Activated CD8-positive, alpha-beta T cell treated with anti-CD3 and anti-CD28 coated beads for 36 hours (primary cell): ENCODE measurements at regions not wholly inside any gene's neighbourhood (a gene's known extent, or its start where the extent isn't known, plus 50 kb on each side); places are given as distances from the start of the nearest gene placed in this dataset.

Experiments
- ATAC-seq: fragments of 200-7000 bp; cut with Tn5 transposase; one replicate; pipeline ENCODE4 v1.10.0; 2021; ENCODE audit warnings: mild to moderate bottlenecking, moderate library complexity
- CTCF ChIA-PET: fragments of 350-600 bp; sonication (Branson Sonifier 250); formaldehyde crosslinking; loops from one replicate; lab custom pipeline; 2021; ENCODE audit warnings: antibody characterized with exemption; lab: Charles Lee
- POLR2A ChIA-PET: fragments of 350-600 bp; sonication (Branson Sonifier 250); formaldehyde crosslinking; loops from one replicate; lab custom pipeline; 2021; ENCODE audit warnings: antibody characterized with exemption; lab: Charles Lee
- DNase-seq: peaks from one replicate; pipeline ENCODE4 v3.0.0-alpha.2; 2020
- H3K27ac Mint-ChIP-seq: one replicate; pipeline ENCODE4 v1.8.0; 2021; ENCODE audit warnings: mild to moderate bottlenecking, mixed read lengths
- H3K27me3 Mint-ChIP-seq: one replicate; pipeline ENCODE4 v1.8.0; 2021; ENCODE audit warnings: mixed read lengths
- H3K36me3 Mint-ChIP-seq: one replicate; pipeline ENCODE4 v1.8.0; 2021; ENCODE audit warnings: low read depth, mixed read lengths
- H3K4me1 Mint-ChIP-seq: one replicate; pipeline ENCODE4 v1.8.0; 2021; ENCODE audit warnings: low read depth, mixed read lengths
- H3K4me3 Mint-ChIP-seq: one replicate; pipeline ENCODE4 v1.8.0; 2021; ENCODE audit warnings: mild to moderate bottlenecking, moderate library complexity, mixed read lengths
- H3K9me3 Mint-ChIP-seq: one replicate; pipeline ENCODE4 v1.8.0; 2021; ENCODE audit warnings: mixed read lengths
- intact Hi-C: fragments of 100-400 bp; cut with micrococcal nuclease; formaldehyde crosslinking; loops from one replicate; pipeline ENCODE4 v1.10.0; 2022
- TF ChIP-seq, protein P1 (sequence below): fragments of 200-600 bp; IDR thresholded peaks from one replicate; pipeline ENCODE4 v1.8.0; 2022; ENCODE audit warnings: antibody characterized with exemption, mild to moderate bottlenecking

- TF ChIP-seq, protein P1, sequence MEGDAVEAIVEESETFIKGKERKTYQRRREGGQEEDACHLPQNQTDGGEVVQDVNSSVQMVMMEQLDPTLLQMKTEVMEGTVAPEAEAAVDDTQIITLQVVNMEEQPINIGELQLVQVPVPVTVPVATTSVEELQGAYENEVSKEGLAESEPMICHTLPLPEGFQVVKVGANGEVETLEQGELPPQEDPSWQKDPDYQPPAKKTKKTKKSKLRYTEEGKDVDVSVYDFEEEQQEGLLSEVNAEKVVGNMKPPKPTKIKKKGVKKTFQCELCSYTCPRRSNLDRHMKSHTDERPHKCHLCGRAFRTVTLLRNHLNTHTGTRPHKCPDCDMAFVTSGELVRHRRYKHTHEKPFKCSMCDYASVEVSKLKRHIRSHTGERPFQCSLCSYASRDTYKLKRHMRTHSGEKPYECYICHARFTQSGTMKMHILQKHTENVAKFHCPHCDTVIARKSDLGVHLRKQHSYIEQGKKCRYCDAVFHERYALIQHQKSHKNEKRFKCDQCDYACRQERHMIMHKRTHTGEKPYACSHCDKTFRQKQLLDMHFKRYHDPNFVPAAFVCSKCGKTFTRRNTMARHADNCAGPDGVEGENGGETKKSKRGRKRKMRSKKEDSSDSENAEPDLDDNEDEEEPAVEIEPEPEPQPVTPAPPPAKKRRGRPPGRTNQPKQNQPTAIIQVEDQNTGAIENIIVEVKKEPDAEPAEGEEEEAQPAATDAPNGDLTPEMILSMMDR, result no peak
- ATAC-seq, result no peak
- no peak overlapping the region for H3K4me3 Mint-ChIP-seq
- DNase-seq, result no peak
- no peaks in the 10 kb centered on the region for H3K36me3 Mint-ChIP-seq
- H3K4me1 Mint-ChIP-seq, result no peaks in the 10 kb centered on the region
- no peak overlapping the region for H3K27ac Mint-ChIP-seq
- no peaks in the 10 kb centered on the region for H3K27me3 Mint-ChIP-seq
- ChIA-PET POLR2A (no interaction called here), CTCF (no interaction called here)
- intact Hi-C loops, result no loop called here
- H3K9me3 Mint-ChIP-seq, result peaks cover 8% of the 10 kb centered on the region
These were observed 369.1 kb upstream of the ADGRL2 start for GRCh38 chr1:81431624-81432000.

GRCh38 chr1:81430955-81431623 lies 369.6 kb upstream of the ADGRL2 start:
- POLR2A ChIA-PET, result no interaction called here
- DNase-seq (no peak), ATAC-seq (no peak)
- Mint-ChIP-seq H3K36me3 (no peaks in the 10 kb centered on the region), H3K27me3 (no peaks in the 10 kb centered on the region), H3K4me1 (no peaks in the 10 kb centered on the region), H3K4me3 (no peak overlapping the region), H3K27ac (no peak overlapping the region), H3K9me3 (peaks cover 8% of the 10 kb centered on the region)
- TF ChIP-seq, protein P1, result no peak
- intact Hi-C loops, result no loop called here
- CTCF ChIA-PET, result no interaction called here

DNA sequence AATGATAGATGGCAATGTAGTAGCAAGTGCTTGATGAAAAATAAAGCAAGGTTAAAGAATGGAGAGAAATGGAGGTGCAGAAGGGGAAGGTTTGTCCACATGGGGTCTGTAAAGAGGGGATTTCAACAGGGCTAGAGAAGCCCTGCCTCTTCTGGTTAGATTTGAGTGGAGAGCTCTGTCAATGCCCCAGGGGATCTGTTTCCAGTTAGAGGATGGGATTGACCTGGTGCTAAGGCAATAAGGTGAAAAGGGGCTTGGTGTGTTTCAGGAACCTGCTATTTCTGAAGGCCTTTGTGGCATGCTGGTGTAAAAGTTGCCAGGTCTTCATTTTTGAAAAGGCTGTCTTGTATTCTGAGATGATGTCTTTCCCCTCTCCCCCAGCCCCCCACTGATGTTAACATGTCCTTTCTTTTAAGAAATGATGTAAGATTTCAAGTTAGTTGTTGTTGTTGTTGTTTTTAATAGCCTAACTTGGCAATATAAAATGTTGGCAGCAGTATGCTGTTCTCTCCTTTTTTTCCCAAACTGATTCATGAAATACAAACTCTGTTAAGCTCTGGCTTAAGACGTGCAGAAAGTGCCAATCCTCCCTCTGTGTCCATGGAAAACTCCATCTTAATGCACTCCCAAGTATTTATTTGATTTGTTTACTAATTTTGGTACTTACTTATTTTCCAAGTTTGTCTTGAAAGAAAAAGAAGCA lies 370.3 kb upstream of the ADGRL2 start:
- ATAC-seq (no peak), DNase-seq (no peak)
- TF ChIP-seq, protein P1, result no peak
- Mint-ChIP-seq H3K36me3 (no peaks in the 10 kb centered on the region), H3K4me1 (no peaks in the 10 kb centered on the region), H3K27ac (no peak overlapping the region), H3K27me3 (no peaks in the 10 kb centered on the region), H3K9me3 (peaks cover 8% of the 10 kb centered on the region), H3K4me3 (no peak overlapping the region)
- POLR2A ChIA-PET, result no interaction called here
- CTCF ChIA-PET, result no interaction called here
- intact Hi-C loops, result no loop called here

- ATAC-seq (no peak), DNase-seq (no peak)
- Mint-ChIP-seq H3K27me3 (no peaks in the 10 kb centered on the region), H3K27ac (no peak overlapping the region), H3K9me3 (peaks cover 8% of the 10 kb centered on the region), H3K36me3 (no peaks in the 10 kb centered on the region), H3K4me1 (no peaks in the 10 kb centered on the region), H3K4me3 (no peak overlapping the region)
- ChIA-PET CTCF (no interaction called here), POLR2A (no interaction called here)
- intact Hi-C loops, result no loop called here
- TF ChIP-seq, protein P1, result no peak
These were observed 371.7 kb upstream of the ADGRL2 start for GRCh38 chr1:81428998-81429397.

DNA sequence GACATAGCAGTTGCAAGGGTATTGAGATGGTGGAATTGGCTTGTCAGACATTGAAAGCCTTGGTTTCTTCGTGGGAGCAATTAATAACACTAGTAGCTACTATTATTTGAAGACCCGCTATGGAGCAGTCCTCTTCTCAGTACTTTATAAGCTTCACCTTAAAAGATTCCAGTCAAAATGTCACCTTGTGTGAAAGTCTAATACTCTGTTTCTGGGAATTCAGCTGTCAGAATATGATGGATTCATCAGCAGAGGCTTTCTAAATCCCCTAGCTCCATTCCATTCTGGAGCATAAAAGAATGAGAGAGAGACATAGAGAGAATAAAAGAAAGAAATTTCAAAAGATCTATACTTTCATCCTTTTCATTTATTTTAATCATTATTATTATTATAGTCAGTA lies 375.9 kb upstream of the ADGRL2 start:
- no peak for DNase-seq
- TF ChIP-seq, protein P1, result no peak
- ChIA-PET POLR2A (no interaction called here), CTCF (no interaction called here)
- H3K27ac Mint-ChIP-seq, result no peak overlapping the region
- no peak for ATAC-seq
- no peaks in the 10 kb centered on the region for H3K4me1 Mint-ChIP-seq
- intact Hi-C loops, result no loop called here
- H3K4me3 Mint-ChIP-seq, result no peak overlapping the region
- no peaks in the 10 kb centered on the region for H3K27me3 Mint-ChIP-seq
- H3K9me3 Mint-ChIP-seq, result peaks cover 6% of the 10 kb centered on the region
- H3K36me3 Mint-ChIP-seq, result no peaks in the 10 kb centered on the region
